HL-60 (cell line): ENCODE measurements at regions not wholly inside any gene's neighbourhood (a gene's known extent, or its start where the extent isn't known, plus 50 kb on each side); places are given as distances from the start of the nearest gene placed in this dataset.

Experiments used
- DNase-seq, 2 experiments: peaks; one replicate each; pipeline ENCODE4 v3.0.0-alpha.2; 2010 to 2020; ENCODE audit warnings: low read depth in 1 of 2, low spot score in 1 of 2
- H3K27ac ChIP-seq: fragments of 250-450 bp; sonication (Bioruptor Pico); replicated peaks from 2 replicates; pipeline ENCODE4 v1.5.1; 2020; ENCODE audit warnings: mild to moderate bottlenecking, moderate library complexity
- H3K27me3 ChIP-seq: fragments of 250-450 bp; sonication (Bioruptor Pico); 2 replicates; pipeline ENCODE4 v1.5.1; 2021; ENCODE audit warnings: mild to moderate bottlenecking, moderate library complexity; ENCODE audit not compliant: insufficient read depth, poor library complexity, severe bottlenecking
- H3K4me3 ChIP-seq: replicated peaks from 2 replicates; pipeline ENCODE4 v1.5.1; 2011; ENCODE audit warnings: mild to moderate bottlenecking, control low read depth, low read length; ENCODE audit not compliant: insufficient read depth
- CTCF ChIP-seq: IDR thresholded peaks from one replicate; pipeline ENCODE4 v1.5.1; 2011; ENCODE audit warnings: low read length, control low read depth, inconsistent platforms; ENCODE audit not compliant: insufficient read depth
- GABPA ChIP-seq: IDR thresholded peaks from 2 replicates; pipeline ENCODE4 v1.6.1; 2012; ENCODE audit warnings: low read depth
- POLR2AphosphoS5 ChIP-seq: IDR thresholded peaks from 2 replicates; pipeline ENCODE4 v1.6.1; 2012; ENCODE audit warnings: low read depth
- REST ChIP-seq: IDR thresholded peaks from 2 replicates; pipeline ENCODE4 v1.6.1; 2012; ENCODE audit warnings: low read depth; ENCODE audit not compliant: insufficient replicate concordance
- SPI1 ChIP-seq: IDR thresholded peaks from 2 replicates; pipeline ENCODE4 v1.6.1; 2012; ENCODE audit warnings: low read depth, mild to moderate bottlenecking, borderline replicate concordance

- Histone ChIP-seq H3K4me3 (no peak overlapping the region), H3K27me3 (no peaks in the 10 kb centered on the region), H3K27ac (no peak overlapping the region)
- TF ChIP-seq CTCF (no peak), POLR2AphosphoS5 (no peak), GABPA (no peak), SPI1 (no peak), REST (no peak)
- DNase-seq, result no peak
These were observed 92.9 kb upstream of the ALKAL2 start for GRCh38 chr2:380772-381171.

GRCh38 chr2:380221-380620 lies 92.3 kb upstream of the ALKAL2 start:
- no peak overlapping the region for H3K4me3 ChIP-seq
- DNase-seq, result no peak
- no peak overlapping the region for H3K27ac ChIP-seq
- TF ChIP-seq CTCF (no peak), GABPA (no peak), POLR2AphosphoS5 (no peak), SPI1 (no peak), REST (no peak)
- no peaks in the 10 kb centered on the region for H3K27me3 ChIP-seq

- TF ChIP-seq SPI1 (no peak), GABPA (no peak), POLR2AphosphoS5 (no peak), REST (no peak), CTCF (no peak)
- no peaks in the 10 kb centered on the region for H3K27me3 ChIP-seq
- no peak for DNase-seq
- no peak overlapping the region for H3K4me3 ChIP-seq
- H3K27ac ChIP-seq, result no peak overlapping the region
These were observed 91.9 kb upstream of the ALKAL2 start for GRCh38 chr2:379778-380177.
